SK-N-SH (cell line): ENCODE measurements at regions not wholly inside any gene's neighbourhood (a gene's known extent, or its start where the extent isn't known, plus 50 kb on each side); places are given as distances from the start of the nearest gene placed in this dataset.

Experiments
- CTCF ChIP-seq: fragments of 200-600 bp; sonication (generic); IDR thresholded peaks from 2 replicates; pipeline ENCODE4 v1.6.1; 2017; ENCODE audit warnings: antibody characterized with exemption, mild to moderate bottlenecking, moderate library complexity
- ELF1 ChIP-seq: IDR thresholded peaks from 2 replicates; pipeline ENCODE4 v1.4.0; 2012
- EP300 ChIP-seq, 2 experiments: IDR thresholded peaks; 2 replicates each; pipeline versions ENCODE4 v1.4.0 to v1.6.1; 2012; ENCODE audit warnings: borderline replicate concordance in 1 of 2, low read depth in 1 of 2, low read length in 1 of 2
- EZH2phosphoT487 ChIP-seq: fragments of 200-600 bp; sonication (generic); IDR thresholded peaks from 2 replicates; pipeline ENCODE4 v1.6.1; 2017; ENCODE audit warnings: low read depth, mixed run types, mild to moderate bottlenecking, antibody characterized with exemption, moderate library complexity, borderline replicate concordance
- GABPA ChIP-seq: IDR thresholded peaks from 2 replicates; pipeline ENCODE4 v1.4.0; 2012; ENCODE audit warnings: low read depth, mild to moderate bottlenecking
- NFIC ChIP-seq: IDR thresholded peaks from 2 replicates; pipeline ENCODE4 v1.4.0; 2012; ENCODE audit warnings: borderline replicate concordance
- POLR2AphosphoS5 ChIP-seq: IDR thresholded peaks from 2 replicates; pipeline ENCODE4 v1.6.1; 2012; ENCODE audit warnings: low read depth, low read length
- RFX5 ChIP-seq: IDR thresholded peaks from 2 replicates; pipeline ENCODE4 v1.6.1; 2012; ENCODE audit warnings: mild to moderate bottlenecking, improper control_type of control experiment, low read length
- TEAD4 ChIP-seq: IDR thresholded peaks from 2 replicates; pipeline ENCODE4 v1.4.0; 2012; ENCODE audit warnings: mild to moderate bottlenecking, borderline replicate concordance; ENCODE audit not compliant: insufficient read depth
- USF2 ChIP-seq: fragments of 150-350 bp; IDR thresholded peaks from 2 replicates; pipeline ENCODE4 v1.6.1; 2017; ENCODE audit warnings: antibody characterized with exemption, low read length, low read depth, borderline replicate concordance
- YY1 ChIP-seq: IDR thresholded peaks from 2 replicates; pipeline ENCODE4 v1.4.0; 2012; ENCODE audit warnings: low read depth, mild to moderate bottlenecking
- TF ChIP-seq, protein P1 (sequence below): IDR thresholded peaks from 2 replicates; pipeline ENCODE4 v1.4.0; 2012; ENCODE audit warnings: low read depth

DNA sequence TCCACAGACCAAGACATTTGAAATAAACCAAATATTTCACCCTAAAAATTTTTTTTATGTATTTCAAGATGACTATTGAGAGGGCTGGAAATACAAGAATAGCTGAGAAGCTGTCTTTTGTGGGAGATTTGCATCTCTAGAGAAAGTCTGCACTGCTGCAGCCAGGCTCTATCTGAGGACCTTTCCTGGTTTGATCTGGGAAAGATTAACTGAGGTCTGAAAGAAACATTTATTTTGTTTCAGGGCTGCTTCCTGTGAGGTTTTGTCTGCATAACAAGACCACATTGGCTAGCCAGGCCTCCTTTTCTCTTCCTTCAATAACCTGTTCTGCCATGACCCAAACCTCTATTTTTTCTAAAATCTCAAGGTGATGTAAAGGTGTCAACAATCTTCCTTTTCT, 117.5 kb upstream of the ARHGEF26 start:
- no peak for TF ChIP-seq CTCF
- TF ChIP-seq EP300 (IDR thresholded peaks at IDR 0.05; ENCODE audit: borderline replicate concordance in 1 of 2, low read depth in 1 of 2, low read length in 1 of 2): no peak
- TF ChIP-seq USF2: no peak
- TF ChIP-seq, protein P1, sequence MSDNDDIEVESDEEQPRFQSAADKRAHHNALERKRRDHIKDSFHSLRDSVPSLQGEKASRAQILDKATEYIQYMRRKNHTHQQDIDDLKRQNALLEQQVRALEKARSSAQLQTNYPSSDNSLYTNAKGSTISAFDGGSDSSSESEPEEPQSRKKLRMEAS: no peak
- TF ChIP-seq RFX5: no peak
- no peak for TF ChIP-seq GABPA
- no peak for TF ChIP-seq ELF1
- no peak for TF ChIP-seq TEAD4
- no peak for TF ChIP-seq EZH2phosphoT487
- TF ChIP-seq YY1: no peak
- no peak for TF ChIP-seq NFIC
- no peak for TF ChIP-seq POLR2AphosphoS5
